GM23338 (cell line): ENCODE measurements at regions not wholly inside any gene's neighbourhood (a gene's known extent, or its start where the extent isn't known, plus 50 kb on each side); places are given as distances from the start of the nearest gene placed in this dataset.

ENCODE experiments used
- ATAC-seq: fragments of 200-7000 bp; cut with Tn5 transposase; 3 replicates; pipeline ENCODE4 v1.9.1; 2020
- DNase-seq: peaks from one replicate; pipeline ENCODE4 v3.0.0-alpha.2; 2015; ENCODE audit warnings: low spot score
- H2AFZ ChIP-seq: fragments of 200-600 bp; sonication (generic); 2 replicates; pipeline ENCODE4 v1.8.0; 2016; ENCODE audit warnings: antibody characterized with exemption, mild to moderate bottlenecking, moderate library complexity
- H3F3A ChIP-seq: fragments of 200-600 bp; sonication (generic); replicated peaks from 2 replicates; pipeline ENCODE4 v1.8.0; 2017; ENCODE audit warnings: antibody characterized with exemption, mixed run types, low read depth
- H3K27ac ChIP-seq: fragments of 200-600 bp; sonication (generic); 2 replicates; pipeline ENCODE4 v1.6.1; 2016; ENCODE audit warnings: low read depth
- H3K27me3 ChIP-seq: fragments of 200-600 bp; sonication (generic); 2 replicates; pipeline ENCODE4 v1.8.0; 2016; ENCODE audit warnings: mild to moderate bottlenecking, mixed run types, moderate library complexity; ENCODE audit not compliant: insufficient read depth
- H3K36me3 ChIP-seq: fragments of 200-600 bp; sonication (generic); 2 replicates; pipeline ENCODE4 v1.8.0; 2016; ENCODE audit warnings: mild to moderate bottlenecking; ENCODE audit not compliant: insufficient read depth
- H3K4me1 ChIP-seq: fragments of 200-600 bp; sonication (generic); 2 replicates; pipeline ENCODE4 v1.8.0; 2016; ENCODE audit warnings: mild to moderate bottlenecking, moderate library complexity; ENCODE audit not compliant: insufficient read depth
- H3K4me2 ChIP-seq: fragments of 200-600 bp; sonication (generic); 2 replicates; pipeline ENCODE4 v1.7.1; 2017; ENCODE audit warnings: mixed run types
- H3K4me3 ChIP-seq: fragments of 200-600 bp; sonication (generic); 2 replicates; pipeline ENCODE4 v1.6.1; 2016; ENCODE audit warnings: mixed run types
- H3K79me2 ChIP-seq: fragments of 200-600 bp; sonication (generic); replicated peaks from 2 replicates; pipeline ENCODE4 v1.8.0; 2017; ENCODE audit warnings: mild to moderate bottlenecking; ENCODE audit not compliant: insufficient read depth
- H3K9me2 ChIP-seq: fragments of 200-600 bp; sonication (generic); 2 replicates; pipeline ENCODE4 v1.8.0; 2017; ENCODE audit not compliant: insufficient read depth
- H4K20me1 ChIP-seq: fragments of 200-600 bp; sonication (generic); replicated peaks from 2 replicates; pipeline ENCODE4 v1.8.0; 2017; ENCODE audit warnings: mild to moderate bottlenecking; ENCODE audit not compliant: insufficient read depth
- H3K27ac Mint-ChIP-seq: 2 replicates; pipeline ENCODE4 v1.8.0; 2020; ENCODE audit warnings: inconsistent platforms, mild to moderate bottlenecking, moderate library complexity, mixed read lengths
- H3K27me3 Mint-ChIP-seq: 3 replicates; pipeline ENCODE4 v1.8.0; 2022; ENCODE audit warnings: low read depth, mild to moderate bottlenecking, moderate library complexity, mixed read lengths, inconsistent platforms; ENCODE audit not compliant: insufficient read depth, poor library complexity
- H3K36me3 Mint-ChIP-seq: 3 replicates; pipeline ENCODE4 v1.8.0; 2021; ENCODE audit warnings: low read depth, mild to moderate bottlenecking, inconsistent platforms, moderate library complexity, mixed read lengths
- H3K4me1 Mint-ChIP-seq: 3 replicates; pipeline ENCODE4 v1.8.0; 2020; ENCODE audit warnings: mild to moderate bottlenecking, inconsistent platforms, mixed read lengths
- H3K4me3 Mint-ChIP-seq: 3 replicates; pipeline ENCODE4 v1.8.0; 2021; ENCODE audit warnings: moderate library complexity, mild to moderate bottlenecking, inconsistent platforms, mixed read lengths
- H3K9me3 Mint-ChIP-seq: 3 replicates; pipeline ENCODE4 v1.8.0; 2020; ENCODE audit warnings: moderate library complexity, mild to moderate bottlenecking, inconsistent platforms, mixed read lengths
- CREB1 ChIP-seq: fragments of 250-450 bp; sonication (Bioruptor Pico); IDR thresholded peaks from 2 replicates; pipeline ENCODE4 v1.5.0; 2020; ENCODE audit warnings: low read depth, mild to moderate bottlenecking, moderate library complexity
- CTCF ChIP-seq, 2 experiments: fragments of 200-600 bp in 1 of 2; sonication (generic) in 1 of 2; conservative IDR thresholded peaks; 2 replicates each; pipeline versions ENCODE4 v1.5.1 to v1.6.1; 2016 to 2017; ENCODE audit warnings: antibody characterized with exemption in 2 of 2, low read depth in 2 of 2, mild to moderate bottlenecking in 2 of 2, moderate library complexity in 1 of 2
- EZH2 ChIP-seq: fragments of 200-600 bp; sonication (generic); IDR thresholded peaks from one replicate; pipeline ENCODE4 v1.8.0; 2017; ENCODE audit warnings: antibody characterized with exemption, mild to moderate bottlenecking, low read depth; ENCODE audit not compliant: unreplicated experiment
- EZH2phosphoT487 ChIP-seq: fragments of 200-600 bp; sonication (generic); IDR thresholded peaks from one replicate; pipeline ENCODE4 v1.8.1; 2018; ENCODE audit warnings: antibody characterized with exemption; ENCODE audit not compliant: unreplicated experiment
- JUNB ChIP-seq: IDR thresholded peaks from one replicate; pipeline ENCODE4 v1.6.1; 2016; ENCODE audit warnings: antibody characterized with exemption; ENCODE audit not compliant: unreplicated experiment
- NANOG ChIP-seq: IDR thresholded peaks from 2 replicates; pipeline ENCODE4 v1.6.1; 2016; ENCODE audit warnings: antibody characterized with exemption, borderline replicate concordance
- POLR2AphosphoS5 ChIP-seq: IDR thresholded peaks from 2 replicates; pipeline ENCODE4 v1.6.1; 2016; ENCODE audit warnings: antibody characterized with exemption, low read depth
- STAT1 ChIP-seq: IDR thresholded peaks from one replicate; pipeline ENCODE4 v1.6.1; 2016; ENCODE audit warnings: antibody characterized with exemption; ENCODE audit not compliant: unreplicated experiment
- ZNF114 ChIP-seq: fragments of 250-450 bp; sonication (Bioruptor Pico); IDR thresholded peaks from 2 replicates; pipeline ENCODE4 v1.5.0; 2020; ENCODE audit warnings: mild to moderate bottlenecking, moderate library complexity
- ZNF462 ChIP-seq: fragments of 250-450 bp; sonication (Bioruptor Pico); IDR thresholded peaks from 2 replicates; pipeline ENCODE4 v1.5.0; 2020; ENCODE audit warnings: mild to moderate bottlenecking, moderate library complexity

GRCh38 chr15:85871545-85871944 is 76.8 kb upstream of the KLHL25 start (continued):
- no peak for TF ChIP-seq EZH2phosphoT487
- TF ChIP-seq NANOG: no peak
- no peak for TF ChIP-seq STAT1
- TF ChIP-seq EZH2: no peak
- no peak for TF ChIP-seq POLR2AphosphoS5
- TF ChIP-seq JUNB: no peak

- no peak for DNase-seq
- no peak overlapping the region for H3K27ac ChIP-seq
- H4K20me1 ChIP-seq: no peaks in the 10 kb centered on the region; the same call in 1 of the 2 replicates
- no peaks in the 10 kb centered on the region for H3K27me3 ChIP-seq
- no peak overlapping the region for H2AFZ ChIP-seq
- no peaks in the 10 kb centered on the region for H3K4me1 ChIP-seq
- ATAC-seq: no peak
- no peaks in the 10 kb centered on the region for H3K79me2 ChIP-seq
- Mint-ChIP-seq H3K36me3 (no peaks in the 10 kb centered on the region), H3K4me1 (no peaks in the 10 kb centered on the region), H3K27ac (no peak overlapping the region), H3K9me3 (no peaks in the 10 kb centered on the region), H3K27me3 (peaks cover 5% of the 10 kb centered on the region), H3K4me3 (no peak overlapping the region)
- H3F3A ChIP-seq: no peaks in the 10 kb centered on the region
- H3K4me3 ChIP-seq: no peak overlapping the region
- TF ChIP-seq CTCF (conservative IDR thresholded peaks at IDR 0.05; ENCODE audit: low read depth in 2 of 2) (no peak), ZNF114 (CRISPR knock-in tag) (no peak), ZNF462 (CRISPR knock-in tag) (no peak), JUNB (no peak), CREB1 (CRISPR knock-in tag) (no peak), POLR2AphosphoS5 (no peak), STAT1 (no peak)
- H3K36me3 ChIP-seq: no peaks in the 10 kb centered on the region
- H3K4me2 ChIP-seq: no peak overlapping the region
- H3K9me2 ChIP-seq: no peaks in the 10 kb centered on the region
These were observed 77.4 kb upstream of the KLHL25 start for GRCh38 chr15:85872125-85872524.
